Left colon (tissue), 2 donors: ENCODE measurements at regions not wholly inside any gene's neighbourhood (a gene's known extent, or its start where the extent isn't known, plus 50 kb on each side); places are given as distances from the start of the nearest gene placed in this dataset.

Experiments
- ATAC-seq: fragments of 200-7000 bp; cut with Tn5 transposase; one replicate; pipeline ENCODE4 v1.9.1; 2020; ENCODE audit warnings: mild to moderate bottlenecking, moderate library complexity
- DNase-seq, 2 donors: peaks; one replicate each; pipeline ENCODE4 v3.0.0-alpha.2; 2020
- intact Hi-C, 2 donors: fragments of 100-400 bp; cut with DNase I in 1 of 2; cut with micrococcal nuclease in 1 of 2; formaldehyde crosslinking; loops; one replicate each; pipeline versions ENCODE4 v1.11.2 to v1.14.0; 2022; cut with DNase I, micrococcal nuclease
- donor health status: DM: no; HTN: no; CAD: no.
- donor health status: DM: yes; HTN: yes; CAD: no.

GRCh38 chr1:157411769-157412168 is 140.5 kb downstream of the FCRL5 start:
- ATAC-seq, result peak; percentile 60
- intact Hi-C loops, result no loop called here
- no peak for DNase-seq

GRCh38 chr1:157411064-157411463 is 141.3 kb downstream of the FCRL5 start:
- DNase-seq (no peak), ATAC-seq (no peak)
- intact Hi-C loops, result no loop called here

- ATAC-seq, result no peak
- intact Hi-C loops, result no loop called here
Observed at GRCh38 chr1:157410457-157410856, 141.9 kb downstream of the FCRL5 start.

GRCh38 chr1:157409927-157410326 is 142.4 kb downstream of the FCRL5 start:
- DNase-seq (no peak), ATAC-seq (no peak)
- intact Hi-C loops, result no loop called here

More at GRCh38 chr1:157410457-157410856, 141.9 kb downstream of the FCRL5 start:
- no peak for DNase-seq

GRCh38 chr1:157407917-157408525 is 144.3 kb downstream of the FCRL5 start:
- ATAC-seq (no peak), DNase-seq (no peak)
- intact Hi-C loops, result no loop called here

GRCh38 chr1:157407367-157407766 is 144.9 kb downstream of the FCRL5 start:
- intact Hi-C loops, result no loop called here
- no peak for DNase-seq
- ATAC-seq, result no peak

GRCh38 chr1:157405662-157406061 is 146.7 kb downstream of the FCRL5 start:
- DNase-seq, result no peak
- no peak for ATAC-seq
- intact Hi-C loops, result no loop called here

GRCh38 chr1:157404614-157405013 is 147.7 kb downstream of the FCRL5 start:
- DNase-seq (no peak), ATAC-seq (no peak)
- intact Hi-C loops, result no loop called here

GRCh38 chr1:157404063-157404501 is 148.2 kb downstream of the FCRL5 start:
- ATAC-seq (no peak), DNase-seq (no peak)
- intact Hi-C loops, result no loop called here

GRCh38 chr1:157403608-157404007 is 148.7 kb downstream of the FCRL5 start:
- intact Hi-C loops, result no loop called here
- no peak for ATAC-seq
- DNase-seq, result no peak

GRCh38 chr1:157403203-157403602 is 149.1 kb downstream of the FCRL5 start:
- ATAC-seq (peak; percentile 61), DNase-seq (peak; percentile 21 to 33)
- intact Hi-C loops, result no loop called here

GRCh38 chr1:157400766-157401165 is 151.5 kb downstream of the FCRL5 start:
- intact Hi-C loops, result no loop called here
- no peak for ATAC-seq
- DNase-seq, result no peak

GRCh38 chr1:157399984-157400382 is 152.3 kb downstream of the FCRL5 start:
- DNase-seq (no peak), ATAC-seq (no peak)
- intact Hi-C loops, result no loop called here

- intact Hi-C loops, result no loop called here
- DNase-seq (no peak), ATAC-seq (no peak)
Observed at GRCh38 chr1:157399343-157399983, 152.9 kb downstream of the FCRL5 start.

- intact Hi-C loops, result no loop called here
- no peak for ATAC-seq
- no peak for DNase-seq
Observed at GRCh38 chr1:157390651-157391050, 161.7 kb downstream of the FCRL5 start.

- intact Hi-C loops, result no loop called here
- ATAC-seq, result no peak
- DNase-seq, result no peak
Observed at GRCh38 chr1:157388057-157388456, 164.3 kb downstream of the FCRL5 start.

GRCh38 chr1:157384258-157384657 is 168.1 kb downstream of the FCRL5 start:
- intact Hi-C loops, result no loop called here
- ATAC-seq (no peak), DNase-seq (no peak)

- DNase-seq (no peak), ATAC-seq (no peak)
- intact Hi-C loops, result no loop called here
Observed at GRCh38 chr1:157382351-157382750, 170.0 kb downstream of the FCRL5 start.

GRCh38 chr1:157380523-157380922 is 171.8 kb downstream of the FCRL5 start:
- ATAC-seq (no peak), DNase-seq (no peak)
- intact Hi-C loops, result no loop called here

GRCh38 chr1:157377280-157377713 is 175.0 kb downstream of the FCRL5 start:
- intact Hi-C loops, result loop anchor here in 1 of 2 donors (5.0 kb wide), 1 partner anchor 115 kb away; no protein-coding TSS in a partner anchor
- DNase-seq (peak in 1 of 2 donors; percentile 55), ATAC-seq (peak; percentile 86)

GRCh38 chr1:157376681-157377080 is 175.6 kb downstream of the FCRL5 start:
- ATAC-seq (no peak), DNase-seq (no peak)
- intact Hi-C loops, result loop anchor here in 1 of 2 donors (5.0 kb wide), 1 partner anchor 116 kb away; no protein-coding TSS in a partner anchor
